T47D (cell line): ENCODE measurements at regions not wholly inside any gene's neighbourhood (a gene's known extent, or its start where the extent isn't known, plus 50 kb on each side); places are given as distances from the start of the nearest gene placed in this dataset.

Experiments
- DNase-seq, 2 experiments: peaks; one replicate each; pipeline versions ENCODE4 v3.0.0 to v3.0.0-alpha.2; 2011 to 2012; ENCODE audit warnings: low read depth in 1 of 2, low spot score in 1 of 2
- JUND ChIP-seq: IDR thresholded peaks from 2 replicates; pipeline ENCODE4 v1.6.1; 2012; ENCODE audit warnings: low read depth
- in situ Hi-C: cut with HindIII; loops from 2 replicates; pipeline ENCODE4 v1.10.0; 2016; ENCODE audit warnings: low sequenced_read_pairs, low pct_unique_long_range_greater_than_20kb

- no peak for TF ChIP-seq JUND
- in situ Hi-C loops: no loop called here
- peak in 1 of 2 experiments; percentile 62 for DNase-seq
These were observed 754.9 kb downstream of the OLFM4 start for GRCh38 chr13:53783471-53783870.

- TF ChIP-seq JUND: no peak
- DNase-seq: peak in 1 of 2 experiments; percentile 42
- in situ Hi-C loops: no loop called here
These were observed 759.7 kb downstream of the OLFM4 start for GRCh38 chr13:53788286-53788685.

DNA sequence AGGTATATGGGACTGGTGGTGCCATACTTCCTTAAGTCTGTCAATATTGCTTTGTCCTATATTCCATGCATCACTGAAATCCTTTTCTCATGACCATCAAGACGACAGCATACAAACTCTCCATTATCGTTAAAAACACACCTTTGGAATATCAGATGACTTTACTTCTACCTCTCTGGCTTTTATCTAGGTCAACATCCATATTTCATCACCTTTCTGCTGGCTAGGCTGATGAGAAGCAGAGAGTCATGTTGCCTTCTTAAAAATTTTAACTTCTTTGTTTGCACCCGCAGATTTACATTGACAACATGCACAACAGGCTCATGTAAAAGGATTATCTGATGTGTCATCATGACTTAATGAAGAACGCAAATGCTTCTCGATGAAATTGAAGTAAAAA is 771.4 kb downstream of the OLFM4 start:
- in situ Hi-C loops: no loop called here
- no peak for TF ChIP-seq JUND
- peak in 1 of 2 experiments; percentile 80 for DNase-seq

DNA sequence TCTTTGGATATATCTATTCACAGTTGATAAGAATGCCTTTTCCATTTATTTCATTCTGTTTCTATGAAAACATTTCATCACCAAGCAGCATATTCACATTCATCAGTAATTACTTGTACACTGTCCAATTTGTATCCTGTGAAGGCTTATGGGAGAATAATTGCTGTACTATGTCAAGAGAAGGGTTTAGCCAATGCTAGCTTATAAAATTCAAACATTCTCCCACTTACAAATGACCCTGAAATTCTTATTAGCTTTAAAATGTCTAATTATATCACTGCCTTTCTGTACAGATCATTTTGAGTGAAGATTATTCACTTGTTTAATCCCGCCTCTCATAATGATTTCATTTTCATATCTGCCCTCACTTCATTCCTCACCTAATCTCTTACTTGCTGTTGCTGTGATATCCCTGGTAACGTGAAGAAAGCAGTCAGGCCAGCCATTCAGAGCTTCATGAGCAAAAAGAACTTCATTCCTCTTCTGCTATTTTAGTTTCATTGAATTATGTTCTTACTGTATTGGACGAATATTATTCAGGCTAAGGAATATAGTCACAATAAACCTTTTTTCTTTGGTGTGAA is 778.7 kb downstream of the OLFM4 start:
- in situ Hi-C loops: no loop called here
- DNase-seq: no peak
- no peak for TF ChIP-seq JUND

- TF ChIP-seq JUND: no peak
These were observed 793.0 kb downstream of the OLFM4 start for GRCh38 chr13:53821632-53822031.

DNA sequence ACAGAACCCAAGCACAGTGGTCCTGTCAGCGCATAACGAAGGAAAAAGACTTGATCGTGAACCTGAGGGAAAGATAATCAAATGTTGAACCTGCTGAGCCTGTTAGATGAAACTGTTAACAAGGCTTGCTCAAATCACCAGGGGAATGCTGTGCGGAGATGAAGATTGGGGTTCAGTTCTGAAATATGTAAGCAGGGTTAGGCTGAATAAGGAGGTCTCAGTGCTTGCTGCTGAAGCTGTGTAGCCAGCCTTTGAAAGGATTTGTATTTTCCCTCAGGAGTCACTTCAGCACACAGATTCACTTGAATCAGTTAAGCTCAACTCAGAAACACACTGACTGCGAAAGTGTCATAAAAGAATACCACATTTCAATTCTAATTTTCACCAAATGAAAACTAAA is 793.5 kb downstream of the OLFM4 start:
- no peak for TF ChIP-seq JUND
- DNase-seq: peak in 1 of 2 experiments; percentile 13
- in situ Hi-C loops: no loop called here

More at GRCh38 chr13:53821632-53822031, 793.0 kb downstream of the OLFM4 start:
- in situ Hi-C loops: no loop called here
- DNase-seq: peak in 1 of 2 experiments; percentile 69

- in situ Hi-C loops: no loop called here
- DNase-seq: no peak
- TF ChIP-seq JUND: no peak
These were observed 810.8 kb downstream of the OLFM4 start for GRCh38 chr13:53839461-53839860.

- no peak for TF ChIP-seq JUND
- in situ Hi-C loops: no loop called here
- DNase-seq: no peak
These were observed 816.0 kb downstream of the OLFM4 start for GRCh38 chr13:53844473-53845146.

DNA sequence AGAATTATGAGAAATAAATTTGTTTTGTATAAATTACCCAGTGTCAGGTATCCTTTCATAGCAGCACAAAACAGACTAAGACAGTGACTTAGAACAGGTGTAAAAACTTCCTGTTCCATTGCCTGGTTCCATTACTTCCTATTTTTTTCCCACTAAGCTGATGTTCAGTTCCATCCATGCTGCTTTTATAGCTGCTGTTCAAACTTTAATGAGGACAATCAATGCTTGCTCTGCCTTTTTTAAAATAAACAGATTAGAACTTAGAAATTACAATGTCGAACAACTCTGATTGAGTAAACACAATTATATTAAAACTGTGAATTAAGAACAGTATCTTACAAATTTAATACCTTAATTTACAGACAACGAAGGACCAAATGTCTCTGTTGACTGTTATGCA is 818.9 kb downstream of the OLFM4 start:
- no peak for DNase-seq
- in situ Hi-C loops: no loop called here
- TF ChIP-seq JUND: no peak

- in situ Hi-C loops: no loop called here
- no peak for TF ChIP-seq JUND
- no peak for DNase-seq
These were observed 819.9 kb downstream of the OLFM4 start for GRCh38 chr13:53848366-53848961.

DNA sequence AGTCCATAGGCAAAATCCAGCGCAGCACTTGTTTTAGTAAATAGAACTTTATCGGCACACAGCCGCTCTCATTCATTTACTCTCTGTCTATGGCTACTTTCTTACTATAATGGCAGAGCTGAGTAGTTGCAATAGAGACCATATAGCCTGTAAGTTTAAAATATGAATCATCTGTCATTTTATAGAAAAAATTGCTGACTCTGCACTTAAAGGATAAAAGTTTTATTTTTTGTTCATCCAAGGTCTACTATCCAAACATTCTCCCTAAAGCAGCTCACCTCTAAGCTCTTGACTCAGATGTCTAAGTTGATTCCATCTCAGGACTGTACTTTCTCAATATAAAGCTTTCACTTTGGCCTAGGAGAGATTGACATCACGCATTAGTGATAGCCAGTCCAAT is 825.7 kb downstream of the OLFM4 start:
- in situ Hi-C loops: no loop called here
- DNase-seq: no peak
- no peak for TF ChIP-seq JUND

DNA sequence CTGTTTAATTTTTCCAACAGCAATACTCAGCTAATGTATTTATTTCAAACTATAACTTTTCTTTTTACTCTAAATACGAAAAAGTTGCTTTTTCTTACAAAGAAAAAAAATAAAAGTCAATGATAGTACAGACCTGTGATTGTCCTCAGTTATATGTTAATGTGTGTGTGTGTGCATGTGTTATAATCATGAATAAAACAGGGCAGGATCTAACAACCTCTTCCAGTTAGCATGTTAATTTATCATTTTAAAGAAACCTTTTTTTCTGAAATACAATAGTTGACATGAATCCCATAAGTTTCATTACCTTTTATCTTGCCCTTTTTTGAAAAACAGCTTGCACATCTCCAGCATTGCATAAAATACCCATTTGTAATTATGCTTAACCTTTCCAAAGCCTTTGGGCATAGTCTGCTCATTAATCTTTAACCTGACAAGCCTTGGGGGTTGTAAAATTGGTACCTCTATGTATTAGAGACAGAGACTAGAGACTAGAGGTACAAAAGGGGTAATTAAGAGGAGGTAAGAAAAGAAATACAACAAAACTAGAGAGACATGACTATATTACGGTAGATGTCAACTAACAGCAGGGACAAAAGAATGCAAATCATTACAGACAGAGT is 828.1 kb downstream of the OLFM4 start:
- no peak for TF ChIP-seq JUND
- in situ Hi-C loops: no loop called here
- no peak for DNase-seq

- DNase-seq: no peak
- in situ Hi-C loops: no loop called here
- TF ChIP-seq JUND: no peak
These were observed 834.9 kb downstream of the OLFM4 start for GRCh38 chr13:53863520-53863919.

DNA sequence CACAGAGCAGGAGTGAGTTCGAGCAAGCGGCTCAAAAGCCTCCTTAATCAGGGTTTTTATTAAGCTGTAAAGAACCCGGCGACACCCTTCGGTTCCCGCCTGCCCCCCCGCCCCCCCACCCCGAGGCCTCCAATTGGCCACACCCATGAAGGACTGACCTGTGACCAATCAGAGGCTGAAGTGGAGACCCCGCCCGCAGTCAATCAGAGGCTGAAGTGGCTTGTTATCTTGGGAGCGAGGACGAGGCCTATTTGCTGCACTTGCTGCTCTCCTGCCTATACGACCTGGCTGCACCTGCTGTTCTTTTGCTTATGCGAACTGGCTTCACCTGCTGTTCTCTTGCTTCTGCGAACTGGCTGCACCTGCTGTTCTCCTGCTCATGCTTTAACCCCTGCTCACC is 844.9 kb downstream of the OLFM4 start:
- in situ Hi-C loops: no loop called here
- no peak for DNase-seq
- no peak for TF ChIP-seq JUND
